ENCODE measurements at regions not wholly inside any gene's neighbourhood (a gene's known extent, or its start where the extent isn't known, plus 50 kb on each side); places are given as distances from the start of the nearest gene placed in this dataset.

DNA sequence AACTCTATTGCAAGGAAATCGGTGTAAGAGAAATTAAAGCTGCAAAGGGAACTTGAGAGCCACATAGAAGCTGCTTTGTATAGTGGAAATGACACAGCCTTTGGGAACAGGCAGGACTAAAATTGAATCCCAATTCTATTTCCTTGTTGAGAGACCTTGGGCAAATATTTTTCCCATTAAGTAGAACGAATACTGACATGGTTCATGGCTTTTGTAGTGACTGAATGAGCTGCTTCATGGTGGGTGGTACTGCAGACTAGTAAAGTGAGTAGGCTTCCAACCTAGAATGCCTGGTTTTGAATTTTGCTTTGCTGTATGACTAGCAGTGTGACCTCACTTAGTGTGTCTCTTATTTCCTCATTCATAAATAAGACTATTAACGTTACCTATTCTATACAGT, 182.2 kb upstream of the KCNIP4 start:
- DNase-seq (ENCODE audit: low read depth in 2 of 2) = no peak
- TF ChIP-seq EZH2 (IDR thresholded peaks at IDR 0.05; ENCODE audit: low read length, missing control alignments) = no peak
- H3K9ac ChIP-seq (ENCODE audit: insufficient read depth, low read length) = no peak overlapping the region
- H3K27me3 ChIP-seq (ENCODE audit: control insufficient read depth, insufficient read depth, low read length) = no peaks in the 10 kb centered on the region
- no peaks in the 10 kb centered on the region for H3K36me3 ChIP-seq (ENCODE audit: control insufficient read depth, insufficient read depth, low read length)
- no peaks in the 10 kb centered on the region for H4K20me1 ChIP-seq (ENCODE audit: control insufficient read depth, extremely low read depth, insufficient read depth, low read length)
- no peaks in the 10 kb centered on the region for H3K9me3 ChIP-seq (ENCODE audit: control insufficient read depth, insufficient read depth, low read depth, low read length)
- H3K4me2 ChIP-seq (ENCODE audit: extremely low read depth, insufficient read depth, low read length) = no peak overlapping the region
- no peak overlapping the region for H3K4me3 ChIP-seq (replicated peaks in 1 of 4; ENCODE audit: control extremely low read depth in 1 of 4, insufficient read depth in 1 of 4, low read depth in 3 of 4, low read length in 4 of 4)
- H2AFZ ChIP-seq (ENCODE audit: low read length) = no peak overlapping the region
- no peaks in the 10 kb centered on the region for H3K79me2 ChIP-seq (ENCODE audit: control insufficient read depth, insufficient read depth, low read length)
- no peak overlapping the region for H3K27ac ChIP-seq (ENCODE audit: insufficient read depth, low read length)
- no peaks in the 10 kb centered on the region for H3K4me1 ChIP-seq (ENCODE audit: control insufficient read depth, extremely low read depth, insufficient read depth, low read length)

DNA sequence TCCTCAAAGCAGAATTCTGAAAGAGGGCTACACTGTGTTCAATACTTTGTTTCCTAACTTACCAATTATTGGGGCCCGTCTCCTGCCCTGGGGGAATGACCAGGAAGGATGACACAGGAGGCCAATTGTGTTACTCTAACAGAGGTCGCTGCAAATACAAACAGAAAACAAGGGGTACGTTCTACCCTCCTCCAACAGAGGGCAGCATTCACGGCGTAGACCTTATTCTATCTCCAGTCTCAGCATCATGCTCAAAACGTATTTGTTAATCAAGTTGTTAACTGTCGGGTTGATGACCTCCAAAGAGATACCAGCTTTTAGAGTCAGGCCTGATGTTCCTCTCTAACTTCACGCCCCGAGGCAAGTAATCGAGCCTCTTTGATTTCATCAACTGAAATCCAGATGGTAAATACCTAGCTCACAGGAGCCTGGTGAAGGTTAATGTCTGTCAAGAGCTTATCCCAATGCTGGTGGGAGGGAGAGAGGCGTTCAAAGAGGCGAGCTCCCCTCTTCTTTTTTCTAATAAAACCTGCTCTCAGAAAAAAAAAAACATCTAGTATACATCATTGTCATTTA, 181.0 kb upstream of the KCNIP4 start:
- H3K9me3 ChIP-seq (ENCODE audit: control insufficient read depth, insufficient read depth, low read depth, low read length) = no peaks in the 10 kb centered on the region
- H3K27me3 ChIP-seq (ENCODE audit: control insufficient read depth, insufficient read depth, low read length) = no peaks in the 10 kb centered on the region
- H3K4me1 ChIP-seq (ENCODE audit: control insufficient read depth, extremely low read depth, insufficient read depth, low read length) = no peaks in the 10 kb centered on the region
- H3K4me3 ChIP-seq (replicated peaks in 1 of 4; ENCODE audit: control extremely low read depth in 1 of 4, insufficient read depth in 1 of 4, low read depth in 3 of 4, low read length in 4 of 4) = no peak overlapping the region
- no peak for TF ChIP-seq EZH2 (IDR thresholded peaks at IDR 0.05; ENCODE audit: low read length, missing control alignments)
- TF ChIP-seq, protein P1, sequence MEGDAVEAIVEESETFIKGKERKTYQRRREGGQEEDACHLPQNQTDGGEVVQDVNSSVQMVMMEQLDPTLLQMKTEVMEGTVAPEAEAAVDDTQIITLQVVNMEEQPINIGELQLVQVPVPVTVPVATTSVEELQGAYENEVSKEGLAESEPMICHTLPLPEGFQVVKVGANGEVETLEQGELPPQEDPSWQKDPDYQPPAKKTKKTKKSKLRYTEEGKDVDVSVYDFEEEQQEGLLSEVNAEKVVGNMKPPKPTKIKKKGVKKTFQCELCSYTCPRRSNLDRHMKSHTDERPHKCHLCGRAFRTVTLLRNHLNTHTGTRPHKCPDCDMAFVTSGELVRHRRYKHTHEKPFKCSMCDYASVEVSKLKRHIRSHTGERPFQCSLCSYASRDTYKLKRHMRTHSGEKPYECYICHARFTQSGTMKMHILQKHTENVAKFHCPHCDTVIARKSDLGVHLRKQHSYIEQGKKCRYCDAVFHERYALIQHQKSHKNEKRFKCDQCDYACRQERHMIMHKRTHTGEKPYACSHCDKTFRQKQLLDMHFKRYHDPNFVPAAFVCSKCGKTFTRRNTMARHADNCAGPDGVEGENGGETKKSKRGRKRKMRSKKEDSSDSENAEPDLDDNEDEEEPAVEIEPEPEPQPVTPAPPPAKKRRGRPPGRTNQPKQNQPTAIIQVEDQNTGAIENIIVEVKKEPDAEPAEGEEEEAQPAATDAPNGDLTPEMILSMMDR (conservative IDR thresholded peaks at IDR 0.05 in 1 of 2, IDR thresholded peaks at IDR 0.05 in 1 of 2; ENCODE audit: low read depth in 1 of 2, low read length in 2 of 2) = peak; percentile 60 to 68
- no peak overlapping the region for H2AFZ ChIP-seq (ENCODE audit: low read length)
- no peaks in the 10 kb centered on the region for H3K79me2 ChIP-seq (ENCODE audit: control insufficient read depth, insufficient read depth, low read length)
- DNase-seq (ENCODE audit: low read depth in 2 of 2) = peak; percentile 23 to 51
- no peaks in the 10 kb centered on the region for H3K36me3 ChIP-seq (ENCODE audit: control insufficient read depth, insufficient read depth, low read length)
- H4K20me1 ChIP-seq (ENCODE audit: control insufficient read depth, extremely low read depth, insufficient read depth, low read length) = no peaks in the 10 kb centered on the region
- no peak overlapping the region for H3K27ac ChIP-seq (ENCODE audit: insufficient read depth, low read length)
- no peak overlapping the region for H3K4me2 ChIP-seq (ENCODE audit: extremely low read depth, insufficient read depth, low read length)
- H3K9ac ChIP-seq (ENCODE audit: insufficient read depth, low read length) = no peak overlapping the region

DNA sequence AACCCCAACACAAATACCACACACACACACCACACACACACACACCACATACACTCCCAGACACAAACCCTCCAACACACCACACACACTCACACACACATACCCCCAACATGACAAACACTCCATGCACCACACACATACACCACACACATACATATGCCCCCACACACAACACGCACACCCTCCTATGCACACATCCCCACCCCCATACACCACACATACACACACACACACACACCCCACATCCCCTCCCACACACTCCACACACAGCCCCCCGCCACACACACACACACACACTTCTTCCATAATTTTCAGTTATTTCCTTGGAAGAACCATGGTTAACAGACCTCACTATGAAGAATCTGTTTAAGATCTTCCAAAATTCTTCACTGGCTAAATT, 173.5 kb upstream of the KCNIP4 start:
- DNase-seq (ENCODE audit: low read depth in 2 of 2) = no peak
- Histone ChIP-seq H3K4me2 (ENCODE audit: extremely low read depth, insufficient read depth, low read length) (no peak overlapping the region), H3K9me3 (ENCODE audit: control insufficient read depth, insufficient read depth, low read depth, low read length) (no peaks in the 10 kb centered on the region), H2AFZ (ENCODE audit: low read length) (no peak overlapping the region), H3K4me3 (replicated peaks in 1 of 4; ENCODE audit: control extremely low read depth in 1 of 4, insufficient read depth in 1 of 4, low read depth in 3 of 4, low read length in 4 of 4) (no peak overlapping the region), H3K79me2 (ENCODE audit: control insufficient read depth, insufficient read depth, low read length) (no peaks in the 10 kb centered on the region), H3K4me1 (ENCODE audit: control insufficient read depth, extremely low read depth, insufficient read depth, low read length) (no peaks in the 10 kb centered on the region), H3K27me3 (ENCODE audit: control insufficient read depth, insufficient read depth, low read length) (no peaks in the 10 kb centered on the region), H3K9ac (ENCODE audit: insufficient read depth, low read length) (no peak overlapping the region), H3K27ac (ENCODE audit: insufficient read depth, low read length) (no peak overlapping the region), H4K20me1 (ENCODE audit: control insufficient read depth, extremely low read depth, insufficient read depth, low read length) (no peaks in the 10 kb centered on the region), H3K36me3 (ENCODE audit: control insufficient read depth, insufficient read depth, low read length) (no peaks in the 10 kb centered on the region)
- TF ChIP-seq EZH2 (IDR thresholded peaks at IDR 0.05; ENCODE audit: low read length, missing control alignments) = no peak
- TF ChIP-seq, protein P1 (conservative IDR thresholded peaks at IDR 0.05 in 1 of 2, IDR thresholded peaks at IDR 0.05 in 1 of 2; ENCODE audit: low read depth in 1 of 2, low read length in 2 of 2) = no peak

All from fibroblast of lung (primary cell).